ENCODE measurements at regions not wholly inside any gene's neighbourhood (a gene's known extent, or its start where the extent isn't known, plus 50 kb on each side); places are given as distances from the start of the nearest gene placed in this dataset.

DNA sequence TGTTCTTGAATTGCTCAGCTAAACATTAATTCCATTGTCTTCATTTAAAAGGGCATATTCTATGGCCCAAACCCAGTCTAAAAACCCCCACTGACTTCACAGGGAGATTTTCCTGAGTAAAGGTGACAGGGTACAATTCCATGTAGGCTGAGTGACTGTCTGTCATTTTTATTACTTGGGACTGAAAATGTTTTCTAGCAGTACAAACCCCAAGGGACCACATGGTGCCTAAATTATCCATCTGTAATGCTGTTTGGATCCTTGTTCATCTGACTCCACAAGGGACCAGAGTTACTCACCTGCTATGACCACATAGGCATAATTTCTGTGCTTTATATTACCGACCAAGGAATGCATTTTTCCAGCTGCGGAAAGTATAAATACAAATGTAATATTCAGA is 349.1 kb downstream of the ZNF608 start:
- TF ChIP-seq POLR2AphosphoS5 (IDR thresholded peaks at IDR 0.05; ENCODE audit: low read depth, low read length), result no peak
- TF ChIP-seq RFX5 (IDR thresholded peaks at IDR 0.05; ENCODE audit: borderline replicate concordance, low read depth, low read length), result no peak
- TF ChIP-seq, protein P1, sequence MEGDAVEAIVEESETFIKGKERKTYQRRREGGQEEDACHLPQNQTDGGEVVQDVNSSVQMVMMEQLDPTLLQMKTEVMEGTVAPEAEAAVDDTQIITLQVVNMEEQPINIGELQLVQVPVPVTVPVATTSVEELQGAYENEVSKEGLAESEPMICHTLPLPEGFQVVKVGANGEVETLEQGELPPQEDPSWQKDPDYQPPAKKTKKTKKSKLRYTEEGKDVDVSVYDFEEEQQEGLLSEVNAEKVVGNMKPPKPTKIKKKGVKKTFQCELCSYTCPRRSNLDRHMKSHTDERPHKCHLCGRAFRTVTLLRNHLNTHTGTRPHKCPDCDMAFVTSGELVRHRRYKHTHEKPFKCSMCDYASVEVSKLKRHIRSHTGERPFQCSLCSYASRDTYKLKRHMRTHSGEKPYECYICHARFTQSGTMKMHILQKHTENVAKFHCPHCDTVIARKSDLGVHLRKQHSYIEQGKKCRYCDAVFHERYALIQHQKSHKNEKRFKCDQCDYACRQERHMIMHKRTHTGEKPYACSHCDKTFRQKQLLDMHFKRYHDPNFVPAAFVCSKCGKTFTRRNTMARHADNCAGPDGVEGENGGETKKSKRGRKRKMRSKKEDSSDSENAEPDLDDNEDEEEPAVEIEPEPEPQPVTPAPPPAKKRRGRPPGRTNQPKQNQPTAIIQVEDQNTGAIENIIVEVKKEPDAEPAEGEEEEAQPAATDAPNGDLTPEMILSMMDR (IDR thresholded peaks at IDR 0.05; ENCODE audit: control extremely low read depth in 1 of 3, insufficient read depth in 1 of 3, low read depth in 1 of 3, low read length in 3 of 3), result no peak
- TF ChIP-seq YY1 (IDR thresholded peaks at IDR 0.05; ENCODE audit: low read depth, low read length), result no peak
- no peak for TF ChIP-seq EP300 (IDR thresholded peaks at IDR 0.05; ENCODE audit: borderline replicate concordance in 1 of 2, low read depth in 2 of 2, low read length in 2 of 2)
- TF ChIP-seq GTF2F1 (IDR thresholded peaks at IDR 0.05; ENCODE audit: borderline replicate concordance, low read depth, low read length), result no peak
- no peak for TF ChIP-seq CBX5 (IDR thresholded peaks at IDR 0.05; ENCODE audit: low read depth, low read length)
- no peak for TF ChIP-seq EGR1 (IDR thresholded peaks at IDR 0.05; ENCODE audit: borderline replicate concordance, low read depth, low read length)
- no peak for TF ChIP-seq SP2 (IDR thresholded peaks at IDR 0.05; ENCODE audit: low read length)

All from H1 (cell line).